HG02678 (cell line): ENCODE measurements at regions not wholly inside any gene's neighbourhood (a gene's known extent, or its start where the extent isn't known, plus 50 kb on each side); places are given as distances from the start of the nearest gene placed in this dataset.

Experiments used
- ATAC-seq: cut with Tn5 transposase; IDR thresholded peaks from one replicate; pipeline ENCODE4 v1.9.1; 2021; ENCODE audit warnings: mild to moderate bottlenecking, moderate library complexity; ENCODE audit not compliant: unreplicated experiment

GRCh38 chr6:40973304-40973703 lies 65.7 kb downstream of the UNC5CL start:
- ATAC-seq = no peak

GRCh38 chr6:40972814-40973213 lies 66.2 kb downstream of the UNC5CL start:
- ATAC-seq = no peak

GRCh38 chr6:40972190-40972589 lies 66.8 kb downstream of the UNC5CL start:
- no peak for ATAC-seq

GRCh38 chr6:40968620-40969164 lies 70.3 kb downstream of the UNC5CL start:
- ATAC-seq = no peak

- no peak for ATAC-seq
Measured at GRCh38 chr6:40966860-40967259, 72.2 kb downstream of the UNC5CL start.

- ATAC-seq = no peak
Measured at GRCh38 chr6:40965046-40965445, 74.0 kb downstream of the UNC5CL start.

- no peak for ATAC-seq
Measured at GRCh38 chr6:40963019-40963418, 76.0 kb downstream of the UNC5CL start.

- ATAC-seq = no peak
Measured at GRCh38 chr6:40962241-40962640, 76.8 kb downstream of the UNC5CL start.

GRCh38 chr6:40961831-40962230 lies 77.2 kb downstream of the UNC5CL start:
- ATAC-seq = no peak

GRCh38 chr6:40960742-40961430 lies 78.1 kb downstream of the UNC5CL start:
- no peak for ATAC-seq

GRCh38 chr6:40959781-40960327 lies 79.2 kb downstream of the UNC5CL start:
- ATAC-seq = no peak

- no peak for ATAC-seq
Measured at GRCh38 chr6:40958738-40959137, 80.3 kb downstream of the UNC5CL start.

- no peak for ATAC-seq
Measured at GRCh38 chr6:40957616-40958492, 81.2 kb downstream of the UNC5CL start.

GRCh38 chr6:40956936-40957335 lies 82.1 kb downstream of the UNC5CL start:
- ATAC-seq = no peak

GRCh38 chr6:40955178-40955545 lies 83.9 kb downstream of the UNC5CL start:
- ATAC-seq = no peak

- no peak for ATAC-seq
Measured at GRCh38 chr6:40954446-40955177, 84.4 kb downstream of the UNC5CL start.

GRCh38 chr6:40953486-40953885 lies 85.5 kb downstream of the UNC5CL start:
- no peak for ATAC-seq

GRCh38 chr6:40950986-40951698 lies 87.9 kb downstream of the UNC5CL start:
- ATAC-seq = no peak

GRCh38 chr6:40948570-40948969 lies 90.5 kb downstream of the UNC5CL start:
- ATAC-seq = no peak

- ATAC-seq = no peak
Measured at GRCh38 chr6:40947876-40948526, 91.0 kb downstream of the UNC5CL start.
